GM18870 (cell line): ENCODE measurements at regions not wholly inside any gene's neighbourhood (a gene's known extent, or its start where the extent isn't known, plus 50 kb on each side); places are given as distances from the start of the nearest gene placed in this dataset.
A peak's percentile ranks its signal among the peaks of the same experiment; 100 is the strongest.

Experiments used
- ATAC-seq: cut with Tn5 transposase; IDR thresholded peaks from one replicate; pipeline ENCODE4 v1.9.1; 2021; ENCODE audit warnings: moderate library complexity; ENCODE audit not compliant: unreplicated experiment

DNA sequence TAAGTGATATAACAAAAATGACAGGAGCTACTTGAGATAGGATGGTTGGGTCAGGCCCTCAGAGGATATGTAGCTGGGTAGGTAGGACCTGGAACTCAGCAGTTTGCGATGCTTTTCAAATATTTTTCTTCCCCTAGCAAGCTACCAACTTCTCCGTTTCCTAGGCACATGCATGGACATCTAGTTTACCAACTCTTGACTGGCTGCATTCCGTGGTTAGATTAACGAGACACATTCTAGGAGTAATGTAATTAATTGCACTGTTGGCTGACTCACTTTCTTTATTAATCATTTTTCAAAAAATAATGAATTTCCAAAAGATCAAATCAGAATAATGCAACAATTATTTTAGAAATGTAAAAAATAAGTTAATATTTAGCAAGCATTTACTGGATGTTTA is 95.9 kb downstream of the MACIR start:
- no peak for ATAC-seq

DNA sequence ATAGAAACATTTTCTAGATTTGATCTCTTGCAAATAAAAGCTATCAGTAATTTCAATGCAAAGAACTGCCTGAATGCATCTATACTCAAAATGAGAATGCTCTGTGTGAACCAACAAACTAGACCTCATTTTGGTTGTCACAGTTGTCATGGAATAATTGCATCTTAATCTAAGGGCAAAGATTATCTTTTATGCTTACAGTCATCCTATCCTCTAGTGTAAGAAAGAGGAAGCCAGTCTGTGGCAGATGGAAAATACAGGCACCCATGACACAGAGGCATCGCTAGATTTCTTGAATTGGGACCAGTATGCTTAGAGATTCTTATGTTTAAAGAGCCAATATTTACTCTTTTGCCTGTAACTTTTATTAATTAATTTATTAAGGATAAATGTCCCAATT is 95.0 kb downstream of the MACIR start:
- no peak for ATAC-seq

- no peak for ATAC-seq
These were observed 89.3 kb downstream of the MACIR start for GRCh38 chr5:103347716-103348423.

- ATAC-seq = no peak
These were observed 87.7 kb downstream of the MACIR start for GRCh38 chr5:103346162-103346748.

DNA sequence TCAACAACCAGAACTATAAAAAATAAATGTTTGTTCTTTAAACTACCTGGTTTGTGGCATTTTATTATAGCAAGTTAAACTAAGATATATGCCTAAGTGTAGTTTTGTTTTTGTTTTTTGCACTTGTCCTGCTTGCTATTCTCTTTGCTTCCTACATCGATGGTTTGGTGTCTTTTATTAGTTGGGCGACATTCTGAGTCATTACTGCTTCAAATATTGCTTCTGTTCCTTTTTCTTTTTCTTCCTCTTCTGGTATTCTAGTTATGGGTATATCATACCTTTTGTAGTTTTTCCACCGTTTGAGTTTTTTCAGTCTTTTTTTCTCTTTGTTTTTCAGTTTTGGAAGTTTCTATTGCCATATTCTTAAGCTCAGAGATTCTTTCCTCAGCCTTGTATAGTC is 86.9 kb downstream of the MACIR start:
- no peak for ATAC-seq

DNA sequence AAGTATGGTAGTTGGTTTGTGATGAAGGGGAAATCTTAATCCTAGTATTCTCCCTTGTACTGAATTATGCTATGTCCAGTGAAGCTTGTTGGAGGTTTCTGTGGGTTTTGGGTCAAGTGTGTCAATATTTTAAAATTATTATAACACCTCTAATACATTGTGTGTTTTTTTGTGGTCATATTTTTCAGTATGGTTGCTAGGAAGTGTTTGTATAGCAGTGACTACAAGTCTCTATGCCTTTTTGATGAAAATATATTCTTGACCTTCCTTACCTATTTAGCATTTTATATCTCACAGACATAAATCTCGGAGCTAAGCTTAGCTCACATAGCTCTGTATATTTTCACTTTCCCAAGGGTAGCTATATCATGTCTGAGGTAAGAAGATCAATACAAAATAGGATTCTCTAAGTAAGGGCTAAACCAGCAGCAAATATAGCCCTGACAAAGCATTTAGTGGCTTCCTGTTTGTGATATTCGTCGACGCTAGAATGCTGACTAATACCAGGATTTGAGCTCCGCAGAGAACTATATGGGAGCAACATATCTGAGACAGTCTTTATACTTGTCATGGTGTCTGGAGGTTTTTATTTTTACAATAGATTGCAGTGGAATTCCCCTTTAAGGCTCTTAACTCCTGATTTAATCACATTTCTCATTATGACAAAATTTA is 82.3 kb downstream of the MACIR start:
- peak; percentile 99 for ATAC-seq

- no peak for ATAC-seq
These were observed 81.6 kb downstream of the MACIR start for GRCh38 chr5:103340132-103340531.

GRCh38 chr5:103336941-103337340 is 78.4 kb downstream of the MACIR start:
- no peak for ATAC-seq

DNA sequence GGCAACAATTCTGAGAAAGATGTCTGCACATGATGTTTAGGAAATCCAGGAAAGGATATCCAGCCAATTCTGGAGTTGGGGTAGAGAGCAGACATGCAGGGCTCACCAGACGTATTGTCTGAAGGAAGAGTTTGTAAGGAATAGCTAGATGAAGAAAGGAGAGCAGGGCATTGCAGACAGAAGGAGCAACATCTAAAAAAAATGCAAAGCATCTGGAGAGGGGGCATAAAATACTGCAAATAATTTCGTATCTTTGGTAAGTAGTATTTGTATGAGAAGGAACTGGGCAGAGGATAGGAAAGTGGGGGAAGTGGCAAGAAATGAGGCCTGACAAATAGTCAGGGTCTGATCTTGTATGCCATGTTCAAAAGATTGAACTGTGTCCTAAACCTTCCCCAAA is 74.8 kb downstream of the MACIR start:
- ATAC-seq = no peak

- no peak for ATAC-seq
These were observed 72.3 kb downstream of the MACIR start for GRCh38 chr5:103330875-103331274.
